Neural progenitor cell (in vitro differentiated cells): ENCODE measurements at regions not wholly inside any gene's neighbourhood (a gene's known extent, or its start where the extent isn't known, plus 50 kb on each side); places are given as distances from the start of the nearest gene placed in this dataset.

Experiments used
- DNase-seq: peaks from one replicate; pipeline ENCODE4 v3.0.0-alpha.2; 2016; ENCODE audit warnings: low spot score
- H2AFZ ChIP-seq: fragments of 200-600 bp; sonication (generic); replicated peaks from 2 replicates; pipeline ENCODE4 v1.6.1; 2016; ENCODE audit warnings: antibody characterized with exemption
- H3F3A ChIP-seq: fragments of 200-600 bp; sonication (generic); 2 replicates; pipeline ENCODE4 v1.6.1; 2016; ENCODE audit warnings: antibody characterized with exemption, low read depth
- H3K27ac ChIP-seq: fragments of 200-600 bp; sonication (generic); 2 replicates; pipeline ENCODE4 v1.5.1; 2016; ENCODE audit warnings: mild to moderate bottlenecking
- H3K27me3 ChIP-seq: fragments of 200-600 bp; sonication (generic); 2 replicates; pipeline ENCODE4 v1.6.1; 2016; ENCODE audit warnings: mild to moderate bottlenecking, moderate library complexity
- H3K36me3 ChIP-seq: fragments of 200-600 bp; sonication (generic); 2 replicates; pipeline ENCODE4 v1.5.1; 2016
- H3K4me1 ChIP-seq: fragments of 200-600 bp; sonication (generic); 2 replicates; pipeline ENCODE4 v1.6.1; 2016; ENCODE audit warnings: mixed run types
- H3K4me2 ChIP-seq: fragments of 200-600 bp; sonication (generic); 2 replicates; pipeline ENCODE4 v1.6.1; 2016
- H3K4me3 ChIP-seq: fragments of 200-600 bp; sonication (generic); 2 replicates; pipeline ENCODE4 v1.5.1; 2016
- H3K79me2 ChIP-seq: fragments of 200-600 bp; sonication (generic); 2 replicates; pipeline ENCODE4 v1.6.1; 2016; ENCODE audit warnings: low read depth
- H3K9ac ChIP-seq: fragments of 200-600 bp; sonication (generic); 2 replicates; pipeline ENCODE4 v1.6.1; 2016
- H3K9me3 ChIP-seq: fragments of 200-600 bp; sonication (generic); 2 replicates; pipeline ENCODE4 v1.5.1; 2016; ENCODE audit warnings: low read depth
- H4K20me1 ChIP-seq: fragments of 200-600 bp; sonication (generic); 2 replicates; pipeline ENCODE4 v1.6.1; 2016; ENCODE audit warnings: low read depth
- H3K27ac Mint-ChIP-seq: 3 replicates; pipeline ENCODE4 v1.8.0; 2021; ENCODE audit warnings: mixed read lengths
- H3K27me3 Mint-ChIP-seq: 2 replicates; pipeline ENCODE4 v1.8.0; 2022; ENCODE audit warnings: low read depth, mild to moderate bottlenecking, inconsistent platforms, moderate library complexity, mixed read lengths; ENCODE audit not compliant: insufficient read depth
- H3K36me3 Mint-ChIP-seq: 3 replicates; pipeline ENCODE4 v1.8.0; 2021; ENCODE audit warnings: mixed read lengths
- H3K4me1 Mint-ChIP-seq: 3 replicates; pipeline ENCODE4 v1.8.0; 2021; ENCODE audit warnings: mixed read lengths
- H3K4me3 Mint-ChIP-seq: 3 replicates; pipeline ENCODE4 v1.8.0; 2021; ENCODE audit warnings: mild to moderate bottlenecking, moderate library complexity, mixed read lengths
- H3K9me3 Mint-ChIP-seq: 3 replicates; pipeline ENCODE4 v1.8.0; 2020; ENCODE audit warnings: mixed read lengths
- CTCF ChIP-seq: fragments of 200-600 bp; sonication (generic); IDR thresholded peaks from 2 replicates; pipeline ENCODE4 v1.5.1; 2017; ENCODE audit warnings: antibody characterized with exemption, mild to moderate bottlenecking
- EZH2 ChIP-seq: fragments of 200-600 bp; sonication (generic); IDR thresholded peaks from 2 replicates; pipeline ENCODE4 v1.6.1; 2017; ENCODE audit warnings: antibody characterized with exemption, mild to moderate bottlenecking, moderate library complexity
- EZH2phosphoT487 ChIP-seq: fragments of 200-600 bp; sonication (generic); IDR thresholded peaks from 2 replicates; pipeline ENCODE4 v1.6.1; 2017; ENCODE audit warnings: antibody characterized with exemption

- Histone ChIP-seq H3K4me1 (no peaks in the 10 kb centered on the region), H3K4me2 (no peak overlapping the region), H3K79me2 (no peaks in the 10 kb centered on the region), H3K4me3 (no peak overlapping the region), H4K20me1 (no peaks in the 10 kb centered on the region), H3K9ac (no peak overlapping the region), H3K36me3 (no peaks in the 10 kb centered on the region), H3K9me3 (no peaks in the 10 kb centered on the region), H3K27me3 (no peaks in the 10 kb centered on the region), H2AFZ (no peak overlapping the region), H3K27ac (no peak overlapping the region), H3F3A (no peaks in the 10 kb centered on the region)
- peaks cover 3% of the 10 kb centered on the region for H3K27me3 Mint-ChIP-seq
- no peak overlapping the region for H3K4me3 Mint-ChIP-seq
- H3K36me3 Mint-ChIP-seq, result no peaks in the 10 kb centered on the region
- no peak overlapping the region for H3K27ac Mint-ChIP-seq
- peaks cover 6% of the 10 kb centered on the region for H3K9me3 Mint-ChIP-seq
- H3K4me1 Mint-ChIP-seq, result peaks cover 6% of the 10 kb centered on the region
- TF ChIP-seq CTCF, result no peak
- DNase-seq, result no peak
These were observed 351.8 kb upstream of the GNPDA2 start for GRCh38 chr4:45078201-45078600.

GRCh38 chr4:45072981-45073380 is 346.6 kb upstream of the GNPDA2 start:
- H3F3A ChIP-seq, result no peaks in the 10 kb centered on the region

GRCh38 chr4:45064741-45065140 is 338.4 kb upstream of the GNPDA2 start:
- DNase-seq, result no peak
- H3K36me3 Mint-ChIP-seq, result peaks cover 3% of the 10 kb centered on the region
- Histone ChIP-seq H3K4me2 (no peak overlapping the region), H2AFZ (no peak overlapping the region), H3F3A (no peaks in the 10 kb centered on the region), H3K4me1 (no peaks in the 10 kb centered on the region), H3K9me3 (no peaks in the 10 kb centered on the region), H3K36me3 (no peaks in the 10 kb centered on the region), H3K4me3 (no peak overlapping the region), H3K27me3 (no peaks in the 10 kb centered on the region), H3K79me2 (no peaks in the 10 kb centered on the region), H4K20me1 (no peaks in the 10 kb centered on the region), H3K27ac (no peak overlapping the region), H3K9ac (no peak overlapping the region)
- no peak overlapping the region for H3K4me3 Mint-ChIP-seq
- H3K4me1 Mint-ChIP-seq, result peaks cover 13% of the 10 kb centered on the region
- peaks cover 15% of the 10 kb centered on the region for H3K9me3 Mint-ChIP-seq
- TF ChIP-seq EZH2phosphoT487 (no peak), EZH2 (no peak), CTCF (no peak)
- no peaks in the 10 kb centered on the region for H3K27me3 Mint-ChIP-seq
- no peak overlapping the region for H3K27ac Mint-ChIP-seq

More at GRCh38 chr4:45072981-45073380, 346.6 kb upstream of the GNPDA2 start:
- Histone ChIP-seq H3K4me2 (no peak overlapping the region), H3K27ac (no peak overlapping the region), H3K9ac (no peak overlapping the region), H2AFZ (peak overlapping the region; percentile 34), H3K4me3 (no peak overlapping the region), H3K36me3 (no peaks in the 10 kb centered on the region), H3K9me3 (no peaks in the 10 kb centered on the region), H3K79me2 (no peaks in the 10 kb centered on the region), H3K4me1 (no peaks in the 10 kb centered on the region), H3K27me3 (no peaks in the 10 kb centered on the region), H4K20me1 (no peaks in the 10 kb centered on the region)
- peaks cover 5% of the 10 kb centered on the region for H3K9me3 Mint-ChIP-seq
- H3K36me3 Mint-ChIP-seq, result peaks cover 3% of the 10 kb centered on the region
- no peak overlapping the region for H3K4me3 Mint-ChIP-seq
- TF ChIP-seq CTCF (no peak), EZH2 (no peak), EZH2phosphoT487 (no peak)
- no peak overlapping the region for H3K27ac Mint-ChIP-seq
- no peaks in the 10 kb centered on the region for H3K4me1 Mint-ChIP-seq
- H3K27me3 Mint-ChIP-seq, result no peaks in the 10 kb centered on the region
- no peak for DNase-seq

GRCh38 chr4:45063696-45064095 is 337.3 kb upstream of the GNPDA2 start:
- Histone ChIP-seq H3K79me2 (no peaks in the 10 kb centered on the region), H4K20me1 (no peaks in the 10 kb centered on the region), H3K4me3 (no peak overlapping the region), H3F3A (no peaks in the 10 kb centered on the region), H3K4me2 (no peak overlapping the region), H3K27ac (no peak overlapping the region), H2AFZ (no peak overlapping the region), H3K27me3 (no peaks in the 10 kb centered on the region), H3K4me1 (no peaks in the 10 kb centered on the region), H3K36me3 (no peaks in the 10 kb centered on the region), H3K9me3 (no peaks in the 10 kb centered on the region), H3K9ac (no peak overlapping the region)
- Mint-ChIP-seq H3K4me1 (peaks cover 13% of the 10 kb centered on the region), H3K4me3 (no peak overlapping the region), H3K36me3 (no peaks in the 10 kb centered on the region), H3K9me3 (peaks cover 10% of the 10 kb centered on the region), H3K27me3 (no peaks in the 10 kb centered on the region), H3K27ac (no peak overlapping the region)
- no peak for DNase-seq
- TF ChIP-seq CTCF (no peak), EZH2phosphoT487 (no peak), EZH2 (no peak)
